NT2/D1 (cell line): ENCODE measurements at regions not wholly inside any gene's neighbourhood (a gene's known extent, or its start where the extent isn't known, plus 50 kb on each side); places are given as distances from the start of the nearest gene placed in this dataset.

Experiments used
- SUZ12 ChIP-seq: IDR thresholded peaks from 2 replicates; pipeline ENCODE4 v1.6.1; 2011; ENCODE audit not compliant: insufficient read length, insufficient read depth; ENCODE audit errors: extremely low read depth
- YY1 ChIP-seq: IDR thresholded peaks from 2 replicates; pipeline ENCODE4 v1.6.1; 2011; ENCODE audit not compliant: insufficient read length, insufficient read depth

GRCh38 chr12:78331181-78331580, 500.5 kb downstream of the NAV3 start:
- TF ChIP-seq YY1 (no peak), SUZ12 (no peak)
